HG03108 (cell line): ENCODE measurements at regions not wholly inside any gene's neighbourhood (a gene's known extent, or its start where the extent isn't known, plus 50 kb on each side); places are given as distances from the start of the nearest gene placed in this dataset.
"Not testable (repeated sequence)": the region's sequence is repeated elsewhere in the genome, so short reads cannot be mapped to it uniquely, and the experiment has no call there.

ENCODE experiments used
- ATAC-seq: cut with Tn5 transposase; IDR thresholded peaks from one replicate; pipeline ENCODE4 v1.9.1; 2021; ENCODE audit warnings: moderate library complexity; ENCODE audit not compliant: unreplicated experiment

DNA sequence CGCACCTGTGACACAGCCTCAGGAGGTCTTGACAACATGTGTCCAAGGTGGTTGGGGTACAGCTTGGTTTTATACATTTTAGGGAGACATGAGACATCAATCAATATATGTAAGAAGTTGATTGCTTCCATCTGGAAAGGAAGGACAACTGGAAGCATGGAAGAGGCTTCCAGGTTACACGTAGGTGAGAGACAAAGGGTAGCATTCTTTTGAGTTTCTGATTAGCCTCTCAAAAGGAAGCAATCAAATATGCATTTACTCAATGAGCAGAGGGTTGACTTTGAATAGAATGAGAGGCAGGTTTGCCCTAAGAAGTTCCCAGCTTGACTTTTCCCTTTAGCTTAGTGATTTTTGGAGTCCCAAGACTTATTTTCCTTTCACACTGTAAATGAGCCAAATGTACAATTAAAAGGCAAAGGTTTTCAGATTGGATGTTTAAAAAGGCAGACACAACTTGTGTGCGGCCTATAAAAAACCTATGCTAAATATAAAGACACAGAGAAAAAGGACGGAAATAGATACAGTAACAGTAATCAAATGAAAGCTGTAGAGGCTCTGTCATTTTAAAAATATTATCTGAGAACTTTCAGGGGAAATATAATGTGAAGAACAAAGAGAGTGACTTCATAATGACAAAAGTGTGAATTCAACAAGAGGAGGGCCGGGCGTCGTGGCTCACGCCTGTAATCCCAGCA, 65.7 kb upstream of the LANCL2 start:
- ATAC-seq, result no peak

DNA sequence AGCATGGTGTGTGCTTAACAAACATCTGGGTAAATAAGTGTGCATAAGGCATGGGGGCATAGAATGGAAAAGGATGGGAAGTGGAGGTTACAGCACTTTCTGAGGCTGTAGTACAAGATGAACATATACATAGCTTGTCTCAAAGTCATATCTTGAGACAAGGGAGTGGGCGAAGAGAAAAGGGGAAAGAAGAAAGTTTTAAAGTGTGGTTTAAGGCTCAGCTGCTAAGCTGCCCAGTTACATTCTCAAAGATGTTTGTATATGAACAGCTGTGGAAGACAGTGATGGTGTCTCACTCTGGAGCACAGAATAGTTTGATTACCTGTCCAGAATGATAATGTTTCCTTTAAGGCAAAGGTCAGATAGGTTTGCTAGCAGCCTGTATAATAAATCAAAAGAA, 61.9 kb upstream of the LANCL2 start:
- ATAC-seq, result no peak

DNA sequence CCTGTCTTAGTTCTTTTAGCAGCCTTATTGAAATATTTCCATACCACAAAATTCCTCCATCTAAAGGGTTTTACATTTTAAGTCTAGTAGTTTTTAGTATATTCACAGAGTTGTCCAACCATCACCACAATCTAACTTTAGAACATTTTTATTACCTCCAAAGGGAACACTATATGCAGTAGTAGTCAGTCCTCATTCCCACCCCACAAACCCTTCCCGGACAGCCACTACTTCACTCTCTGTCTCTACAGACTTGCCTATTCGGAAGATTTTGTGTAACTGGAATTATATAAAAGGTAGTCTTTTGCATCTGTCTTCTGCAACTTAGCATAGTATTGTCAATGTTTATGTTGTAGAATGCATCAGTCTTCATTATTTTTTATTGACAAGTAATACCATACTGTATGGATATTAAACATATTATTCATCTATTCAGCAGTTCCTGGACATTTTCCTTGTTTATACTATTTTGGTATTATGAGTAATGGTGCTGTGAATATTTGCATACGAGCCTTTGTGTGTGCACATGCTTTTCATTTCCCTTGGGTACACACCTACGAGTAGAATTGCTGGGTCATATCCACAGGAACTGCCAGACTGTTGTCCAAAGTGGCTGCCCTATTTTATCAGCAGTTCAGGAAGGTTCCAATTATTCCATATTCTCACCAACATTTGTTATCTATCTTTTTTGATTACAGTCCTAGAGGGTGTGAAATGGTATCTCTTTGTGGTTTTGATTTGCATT, 60.9 kb upstream of the LANCL2 start:
- no peak for ATAC-seq

DNA sequence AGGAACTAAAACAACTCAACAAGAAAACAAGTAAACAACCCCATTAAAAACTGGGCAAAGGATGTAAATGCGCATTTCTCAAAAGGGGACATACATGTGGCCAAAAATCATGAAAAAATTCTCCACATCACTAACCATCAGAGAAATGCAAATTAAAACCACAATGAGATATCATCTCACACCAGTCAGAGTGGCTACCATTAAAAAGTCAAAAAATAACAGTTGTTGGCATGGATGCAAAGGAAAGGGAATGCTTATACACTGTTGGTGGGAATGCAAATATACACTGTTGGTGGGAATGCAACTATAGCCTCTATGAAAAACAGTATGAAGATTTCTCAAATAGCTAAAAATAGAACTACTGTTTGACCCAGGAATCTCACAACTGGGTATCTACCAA, 60.0 kb upstream of the LANCL2 start:
- ATAC-seq, result no peak

DNA sequence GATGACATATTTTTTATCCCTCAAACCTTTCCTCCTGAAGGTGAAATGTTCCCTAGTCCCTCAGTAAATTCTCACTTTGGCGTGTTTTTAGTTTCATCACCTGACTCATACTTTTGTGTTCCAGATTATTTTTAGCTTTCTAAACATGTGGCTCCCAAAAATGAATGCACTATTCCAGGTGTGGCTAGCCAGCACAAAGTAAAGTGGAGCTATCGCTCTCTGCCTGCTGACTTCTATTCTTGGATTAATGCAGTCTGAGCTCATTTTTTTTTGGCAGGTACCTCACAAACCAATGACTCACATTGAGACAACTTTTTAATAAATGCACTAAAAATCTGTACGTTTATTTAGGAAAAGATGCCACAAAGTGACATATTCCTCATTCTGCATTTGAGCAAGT, 58.8 kb upstream of the LANCL2 start:
- ATAC-seq, result no peak

DNA sequence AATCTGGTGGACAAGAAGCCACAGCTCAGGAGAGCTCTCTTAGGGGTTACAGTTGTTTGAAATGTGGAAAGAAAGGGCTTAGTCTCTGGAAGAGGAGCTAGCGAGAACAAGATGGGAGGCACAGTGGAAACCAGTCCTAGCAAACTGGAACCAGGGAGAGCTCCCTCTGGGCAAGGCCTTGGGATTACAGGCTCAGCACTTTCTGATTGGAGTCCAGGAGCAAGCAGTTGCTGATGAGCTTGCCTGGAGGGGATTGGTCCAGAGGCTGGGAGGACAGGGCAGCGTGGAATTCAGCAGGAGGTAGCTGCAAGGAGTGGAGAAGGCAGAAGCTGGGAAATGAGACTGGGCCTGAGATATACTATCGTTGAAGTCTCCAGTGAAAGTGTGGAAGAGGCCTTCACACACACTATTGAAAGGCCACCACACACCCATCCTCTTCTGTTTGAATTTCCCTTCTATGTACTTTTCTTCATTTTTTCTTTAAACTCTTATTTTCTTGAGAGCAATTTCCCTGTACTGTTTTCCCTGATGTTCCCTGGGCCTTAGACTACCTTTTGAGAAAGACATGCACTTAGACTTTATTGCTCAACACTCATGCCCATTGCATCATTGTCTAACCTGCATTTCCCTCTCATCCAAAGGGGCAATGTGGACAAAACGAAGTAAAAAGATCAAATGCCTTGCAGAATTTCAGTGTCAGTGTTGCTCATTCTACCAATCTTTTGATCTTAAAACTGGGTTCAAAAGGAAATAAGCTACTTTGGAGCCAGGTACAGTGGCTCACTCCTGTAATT, 57.8 kb upstream of the LANCL2 start:
- ATAC-seq, result no peak

DNA sequence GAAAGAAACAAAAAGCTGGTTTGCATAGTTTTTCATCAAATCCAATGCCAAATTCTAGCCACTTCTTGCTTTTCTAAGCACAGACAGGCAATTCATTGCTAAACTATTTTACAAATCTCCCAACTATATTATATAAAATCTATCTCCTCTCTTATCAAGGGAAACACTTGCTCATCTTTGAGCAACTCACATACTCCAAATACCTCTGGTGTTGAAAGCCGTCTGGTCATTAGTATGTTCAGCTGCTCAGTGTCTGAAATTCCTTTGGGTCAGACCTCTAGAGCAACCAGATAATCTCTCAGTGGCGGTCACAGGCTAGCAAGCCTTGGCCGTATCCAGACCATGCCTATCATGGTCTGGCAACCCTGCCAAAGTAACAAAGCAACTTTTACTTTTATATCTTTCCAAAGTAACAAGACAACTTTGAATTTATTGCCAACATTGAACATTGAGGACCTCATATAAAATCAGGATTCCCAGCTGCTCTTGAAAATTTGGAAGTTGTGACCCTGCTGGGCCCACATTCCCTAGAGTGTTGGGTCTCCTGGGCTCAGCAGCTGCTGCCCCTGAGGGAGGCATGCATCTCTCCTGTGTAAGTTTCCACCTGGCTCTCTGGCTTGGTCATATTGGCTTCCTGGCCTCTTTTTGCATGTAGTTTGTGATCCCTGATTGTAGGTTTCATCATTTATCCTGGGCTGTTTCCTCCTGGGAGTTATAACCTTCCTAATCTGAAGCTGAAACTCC, 56.8 kb upstream of the LANCL2 start:
- peak; percentile 3 for ATAC-seq

DNA sequence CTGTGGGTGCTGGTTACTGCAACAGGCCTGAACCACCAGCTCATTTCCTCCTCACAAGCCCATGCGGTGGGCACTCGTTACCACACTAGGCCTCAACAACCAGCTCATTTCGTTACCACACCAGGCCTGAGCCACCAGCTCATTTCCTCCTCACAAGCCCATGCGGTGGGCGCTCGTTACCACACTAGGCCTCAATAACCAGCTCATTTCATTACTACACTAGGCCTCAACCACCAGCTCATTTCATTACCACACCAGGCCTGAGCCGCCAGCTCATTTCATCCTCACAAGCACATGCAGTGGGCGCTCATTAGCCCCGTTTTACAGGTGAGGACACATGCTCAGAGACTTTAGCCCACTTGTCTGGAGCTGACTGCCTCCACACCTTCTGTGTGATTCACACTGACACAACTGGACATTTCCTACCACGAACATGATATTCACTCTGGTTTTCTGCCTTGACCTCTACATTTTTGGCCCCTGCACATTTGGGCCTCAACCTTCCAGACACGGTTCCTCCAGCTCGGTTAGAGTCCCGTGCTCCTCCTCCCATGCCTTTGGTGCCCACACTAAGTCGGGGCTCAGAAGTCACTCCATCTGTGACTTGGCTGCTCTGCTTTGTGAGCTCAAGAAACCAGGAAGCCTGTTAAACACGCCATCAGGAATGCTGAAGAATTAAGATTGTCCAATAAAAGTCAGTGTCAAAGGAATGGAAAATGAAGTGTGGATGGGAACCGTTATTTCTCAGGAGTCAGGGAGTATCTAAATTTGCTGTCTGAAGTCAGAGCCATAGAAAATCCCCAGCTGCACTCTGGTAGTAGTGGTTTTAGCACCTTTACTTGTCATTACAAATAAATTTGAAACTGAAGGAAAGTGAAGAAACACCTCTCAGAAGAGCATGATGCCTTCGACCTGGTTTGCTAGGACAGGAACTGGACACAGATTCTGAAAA, 55.8 kb upstream of the LANCL2 start:
- peak; percentile 86 for ATAC-seq

DNA sequence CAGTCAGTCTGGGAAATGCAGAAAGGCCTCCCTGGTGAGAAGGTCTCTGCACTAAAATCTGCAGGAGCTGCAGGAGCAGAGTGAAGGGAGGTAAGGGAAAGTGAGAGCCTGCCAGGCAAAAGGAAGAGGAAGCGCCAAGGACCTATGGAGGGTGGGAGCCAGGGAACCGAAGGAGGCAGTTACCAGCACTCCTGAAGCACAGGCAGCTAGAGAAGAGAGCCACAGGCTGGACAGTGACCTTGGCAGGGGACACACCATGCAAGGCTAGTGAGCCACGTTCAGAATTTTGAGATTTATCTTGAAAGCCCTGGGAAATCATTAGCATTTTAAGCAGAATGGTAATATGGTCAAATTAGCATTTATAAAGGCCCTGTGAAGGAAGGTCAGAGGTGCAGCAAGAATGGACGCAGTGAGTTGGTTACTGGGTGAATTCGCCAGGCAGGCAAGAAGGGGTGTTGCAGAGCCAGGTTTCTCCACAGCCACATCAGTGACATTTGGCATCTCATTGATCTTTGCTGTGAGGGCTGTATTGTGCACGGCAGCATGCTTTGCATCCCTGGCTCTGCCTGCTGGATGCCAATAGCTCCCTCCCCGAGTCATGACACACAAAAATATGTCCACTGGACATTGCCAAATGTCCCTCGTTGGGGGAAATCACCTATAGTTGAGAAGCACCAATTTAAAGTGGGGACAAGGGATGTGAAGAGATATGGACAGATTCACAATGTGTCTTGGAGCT, 54.7 kb upstream of the LANCL2 start:
- no peak for ATAC-seq

DNA sequence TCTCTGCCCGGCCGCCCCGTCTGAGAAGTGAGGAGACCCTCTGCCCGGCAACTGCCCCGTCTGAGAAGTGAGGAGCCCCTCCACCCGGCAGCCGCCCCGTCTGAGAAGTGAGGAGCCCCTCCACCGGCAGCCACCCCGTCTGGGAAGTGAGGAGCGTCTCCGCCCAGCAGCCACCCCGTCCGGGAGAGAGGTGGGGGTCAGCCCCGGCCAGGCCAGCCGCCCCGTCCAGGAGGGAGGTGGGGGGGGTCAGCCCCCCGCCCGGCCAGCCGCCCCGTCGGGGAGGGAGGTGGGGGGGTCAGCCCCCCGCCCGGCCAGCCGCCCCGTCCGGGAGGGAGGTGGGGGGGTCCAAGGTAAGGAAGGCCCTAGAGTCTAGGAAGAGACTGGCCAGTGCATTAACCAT, 53.2 kb upstream of the LANCL2 start:
- ATAC-seq, result not testable (repeated sequence)

DNA sequence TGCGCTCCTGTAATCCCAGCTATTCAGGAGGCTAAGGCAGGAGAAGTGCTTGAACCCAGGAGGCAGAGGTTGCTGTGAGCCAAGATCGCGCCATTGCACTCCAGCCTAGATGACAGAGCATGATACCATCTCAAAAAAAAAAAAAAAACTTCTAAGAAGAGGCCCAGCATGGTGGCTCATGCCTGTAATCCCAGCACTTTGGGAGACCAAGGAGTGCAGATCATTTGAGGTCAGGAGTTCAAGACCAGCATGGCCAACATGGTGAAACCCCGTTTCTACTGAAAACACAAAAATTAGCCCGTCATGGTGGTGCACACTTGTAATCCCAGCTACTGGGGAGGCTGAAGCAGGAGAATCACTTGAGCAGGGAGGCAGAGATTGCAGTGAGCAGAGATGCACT, 51.5 kb upstream of the LANCL2 start:
- ATAC-seq, result not testable (repeated sequence)

DNA sequence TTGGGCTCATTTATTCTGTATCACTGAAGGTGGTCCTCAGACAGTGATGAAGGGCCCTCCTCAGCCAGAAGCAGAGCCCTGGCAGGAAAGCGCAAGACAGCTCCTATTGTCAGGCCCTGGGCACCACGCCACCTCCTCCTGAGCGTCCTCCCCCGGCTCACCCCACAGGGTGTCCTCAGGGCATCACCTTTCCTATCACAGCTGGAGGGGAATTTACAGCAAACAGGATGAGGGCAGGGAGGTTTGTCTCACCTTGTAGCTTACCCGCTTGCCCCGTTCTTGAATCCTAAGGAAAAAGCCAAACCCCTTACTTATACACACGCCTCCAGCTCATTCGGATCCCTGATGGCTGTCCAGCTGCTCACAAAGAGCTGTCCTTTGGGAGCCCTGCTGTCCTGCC, 50.2 kb upstream of the LANCL2 start:
- ATAC-seq, result no peak
